GM18868 (cell line): ENCODE measurements at regions not wholly inside any gene's neighbourhood (a gene's known extent, or its start where the extent isn't known, plus 50 kb on each side); places are given as distances from the start of the nearest gene placed in this dataset.

ENCODE experiments used
- ATAC-seq: cut with Tn5 transposase; IDR thresholded peaks from one replicate; pipeline ENCODE4 v1.9.1; 2021; ENCODE audit warnings: mild to moderate bottlenecking, moderate library complexity; ENCODE audit not compliant: unreplicated experiment

GRCh38 chr6:48197941-48198340 lies 86.9 kb upstream of the PTCHD4 start:
- ATAC-seq = no peak

GRCh38 chr6:48194596-48195295 lies 83.7 kb upstream of the PTCHD4 start:
- no peak for ATAC-seq

DNA sequence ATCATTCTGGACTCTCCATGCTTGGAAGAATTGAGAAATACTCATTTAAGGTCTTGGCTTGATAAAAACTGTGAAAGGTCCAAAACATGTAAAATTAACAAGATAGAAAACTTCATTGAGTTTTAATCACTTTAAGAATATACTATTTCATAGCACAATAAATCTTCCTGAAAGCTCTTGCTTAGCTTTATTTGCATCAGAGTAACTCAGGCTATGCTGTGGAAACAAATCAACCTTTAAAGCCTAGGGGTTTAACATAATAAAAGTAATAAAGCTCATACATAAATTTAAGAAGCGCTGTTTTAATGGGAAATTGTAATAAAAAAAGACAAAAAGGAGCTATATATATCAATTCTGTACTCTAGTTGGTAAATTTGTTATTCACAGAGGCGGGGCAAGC lies 77.2 kb upstream of the PTCHD4 start:
- no peak for ATAC-seq

DNA sequence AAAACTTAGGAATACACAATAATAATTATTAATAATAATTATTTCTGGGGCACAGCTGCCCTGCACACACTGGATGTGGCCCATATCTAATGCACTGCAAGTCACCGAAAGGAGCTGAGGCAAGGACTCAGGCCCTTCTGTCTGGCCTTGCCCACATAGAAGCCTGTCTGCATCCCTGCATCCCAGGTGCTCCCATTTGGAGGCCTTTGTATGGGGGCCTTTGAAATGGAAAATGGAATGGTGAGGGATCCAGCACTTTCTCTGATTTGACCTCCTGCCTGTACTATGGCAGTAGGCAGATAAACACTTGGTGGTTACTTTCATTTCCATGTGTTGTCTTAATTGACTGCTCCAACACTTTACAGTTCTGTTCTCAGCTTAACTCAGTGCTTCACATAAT lies 75.7 kb upstream of the PTCHD4 start:
- ATAC-seq = no peak

GRCh38 chr6:48184648-48185047 lies 73.7 kb upstream of the PTCHD4 start:
- ATAC-seq = no peak

DNA sequence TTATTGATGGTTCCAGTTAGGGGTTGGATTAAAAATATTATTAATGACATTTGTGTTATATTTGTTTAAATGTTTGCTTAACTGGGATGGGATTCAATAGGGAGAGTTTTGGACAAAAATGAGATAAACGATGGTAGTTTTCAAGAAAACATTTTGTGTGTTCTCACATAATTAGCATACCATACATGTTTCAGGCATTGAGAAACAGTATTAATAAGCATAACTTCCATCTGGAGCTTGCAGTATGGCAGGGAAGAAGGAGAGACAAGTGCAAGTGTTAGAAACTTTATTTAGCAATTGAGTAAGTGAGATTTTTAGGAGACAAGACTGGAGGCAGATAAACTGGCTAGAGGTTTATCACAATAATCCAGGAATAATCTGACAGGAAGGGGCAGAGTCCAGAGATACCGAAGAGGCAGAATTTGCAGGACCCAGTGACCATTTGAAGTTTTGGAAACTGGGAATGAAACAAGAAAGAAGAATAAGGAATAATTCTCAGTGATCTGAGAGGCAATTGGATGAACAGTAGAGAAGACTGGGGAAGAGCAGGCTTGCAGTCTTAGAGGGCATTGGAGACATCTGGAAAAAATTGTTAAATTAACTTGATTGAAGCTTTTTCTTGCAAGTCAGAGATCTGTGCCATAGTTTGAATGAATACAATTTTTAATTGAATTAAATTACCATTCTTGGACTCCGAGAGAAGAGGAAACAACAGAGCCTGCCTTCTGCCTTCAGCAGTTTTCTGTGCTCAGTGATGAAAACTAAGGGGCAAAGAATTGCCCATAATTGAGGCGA lies 73.0 kb upstream of the PTCHD4 start:
- ATAC-seq = no peak

DNA sequence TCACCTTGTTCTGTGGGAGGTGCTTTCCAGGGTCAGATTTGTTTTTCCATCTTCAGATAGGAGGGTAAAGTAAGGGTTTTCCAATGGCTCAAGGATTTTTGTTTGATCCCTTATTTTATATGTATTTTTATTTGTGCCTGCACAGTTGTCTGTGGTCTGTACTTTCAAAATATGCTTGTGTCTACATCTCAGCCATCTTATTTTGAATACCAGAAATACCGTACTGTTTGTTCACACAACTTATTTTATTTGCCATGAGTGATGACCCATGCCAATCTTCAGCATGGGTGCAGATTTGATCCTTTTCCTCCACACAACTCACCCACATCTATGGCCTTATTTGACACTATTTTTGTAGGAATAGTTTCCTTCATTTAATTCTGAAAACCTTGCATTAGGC lies 72.2 kb upstream of the PTCHD4 start:
- no peak for ATAC-seq

DNA sequence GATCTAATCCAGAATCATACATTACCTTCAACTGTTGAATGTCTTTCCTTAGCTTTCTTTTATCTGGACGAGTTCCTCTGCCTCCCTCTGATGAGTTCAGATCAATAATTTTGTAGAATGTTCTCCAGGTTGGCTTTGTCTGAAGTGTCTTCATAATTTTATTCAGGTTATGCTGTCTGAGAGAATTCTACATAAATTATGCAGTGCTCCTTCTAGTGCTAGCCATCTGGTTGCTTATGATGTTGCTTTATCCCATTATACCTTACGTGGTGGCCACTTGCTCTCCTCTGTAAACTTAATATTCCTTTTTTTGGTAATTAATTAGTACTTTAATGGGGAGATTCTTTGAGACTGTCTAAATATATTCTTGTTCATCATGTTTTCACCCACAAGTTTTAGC lies 67.7 kb upstream of the PTCHD4 start:
- no peak for ATAC-seq

- no peak for ATAC-seq
Observed at GRCh38 chr6:48177786-48178185, 66.8 kb upstream of the PTCHD4 start.

DNA sequence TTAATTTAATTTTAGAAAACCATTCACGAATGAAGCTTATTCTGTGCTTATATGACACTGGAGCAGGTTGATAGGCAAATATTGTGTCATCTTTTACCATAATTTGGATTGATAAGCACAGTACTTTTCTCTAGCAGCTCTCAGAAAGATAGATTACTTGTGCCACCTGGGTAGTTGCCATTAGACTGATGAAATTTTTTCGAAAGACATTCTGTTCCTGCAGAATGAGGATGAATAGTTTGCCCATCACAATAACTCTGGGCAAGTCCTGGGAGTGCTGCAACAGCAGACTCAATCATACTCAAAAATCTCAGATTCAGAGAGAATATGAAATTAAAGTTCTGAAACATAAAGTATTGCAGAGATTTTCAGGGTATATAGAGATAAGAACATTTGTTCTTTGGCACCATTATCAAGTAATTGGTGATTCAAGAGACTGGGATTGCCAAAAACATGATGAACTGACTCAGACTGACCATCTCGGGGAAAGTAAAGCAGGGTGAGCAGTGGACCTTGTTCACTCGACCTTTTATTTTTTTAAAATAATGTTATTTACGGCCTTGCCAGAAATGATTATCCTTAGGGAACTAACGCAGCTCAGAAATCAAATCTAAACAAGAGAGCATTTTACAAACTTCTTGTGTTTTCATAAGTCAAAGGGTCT lies 65.8 kb upstream of the PTCHD4 start:
- ATAC-seq = no peak

DNA sequence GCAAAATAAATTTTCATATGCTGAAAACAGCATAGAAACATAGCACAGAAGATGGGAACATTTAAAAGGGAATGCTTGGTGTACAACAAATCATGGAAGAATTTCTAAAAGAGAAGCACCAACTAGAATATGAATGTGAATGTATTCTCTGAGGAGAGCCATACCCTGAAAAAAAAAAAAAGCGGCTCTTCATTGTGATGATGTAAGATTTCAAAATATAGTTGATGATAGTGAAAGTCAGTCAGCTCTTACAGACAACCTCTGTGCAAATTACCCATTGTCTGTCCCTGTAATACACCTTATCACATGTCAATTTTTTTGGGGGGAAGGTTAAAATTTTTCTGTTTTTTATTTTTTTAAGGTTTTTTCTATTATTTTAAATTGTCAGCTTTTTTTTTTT lies 58.6 kb upstream of the PTCHD4 start:
- no peak for ATAC-seq
